Cardiac muscle cell (in vitro differentiated cells and primary cell): ENCODE measurements at regions not wholly inside any gene's neighbourhood (a gene's known extent, or its start where the extent isn't known, plus 50 kb on each side); places are given as distances from the start of the nearest gene placed in this dataset.
A peak's percentile ranks its signal among the peaks of the same experiment; 100 is the strongest.
"Not testable (repeated sequence)": the region's sequence is repeated elsewhere in the genome, so short reads cannot be mapped to it uniquely, and the experiment has no call there.

ENCODE experiments used
- DNase-seq, 2 donors: peaks; one replicate each; pipeline versions ENCODE4 v3.0.0 to v3.0.0-alpha.2; 2010 to 2017; ENCODE audit warnings: low read depth in 1 of 2, low spot score in 1 of 2
- H3K27ac ChIP-seq: fragments of 200-600 bp; sonication (generic); 2 replicates; pipeline ENCODE4 v1.5.1; 2016
- H3K27me3 ChIP-seq: fragments of 200-600 bp; sonication (generic); 2 replicates; pipeline ENCODE4 v1.6.0; 2016; ENCODE audit warnings: control low read depth
- H3K36me3 ChIP-seq: fragments of 200-600 bp; sonication (generic); 2 replicates; pipeline ENCODE4 v1.5.1; 2016; ENCODE audit warnings: control low read depth
- H3K4me1 ChIP-seq: fragments of 200-600 bp; sonication (generic); 2 replicates; pipeline ENCODE4 v1.8.1; 2017; ENCODE audit warnings: low read depth, mild to moderate bottlenecking, mixed run types
- H3K4me3 ChIP-seq: fragments of 200-600 bp; sonication (generic); 2 replicates; pipeline ENCODE4 v1.5.1; 2016; ENCODE audit warnings: mild to moderate bottlenecking
- H3K9me3 ChIP-seq: fragments of 200-600 bp; sonication (generic); 2 replicates; pipeline ENCODE4 v1.5.1; 2017; ENCODE audit warnings: low read depth, mild to moderate bottlenecking, control low read depth
- TF ChIP-seq, protein P1 (sequence below): IDR thresholded peaks from 2 replicates; pipeline ENCODE4 v1.5.1; 2012; ENCODE audit warnings: low read depth, mild to moderate bottlenecking, low read length

DNA sequence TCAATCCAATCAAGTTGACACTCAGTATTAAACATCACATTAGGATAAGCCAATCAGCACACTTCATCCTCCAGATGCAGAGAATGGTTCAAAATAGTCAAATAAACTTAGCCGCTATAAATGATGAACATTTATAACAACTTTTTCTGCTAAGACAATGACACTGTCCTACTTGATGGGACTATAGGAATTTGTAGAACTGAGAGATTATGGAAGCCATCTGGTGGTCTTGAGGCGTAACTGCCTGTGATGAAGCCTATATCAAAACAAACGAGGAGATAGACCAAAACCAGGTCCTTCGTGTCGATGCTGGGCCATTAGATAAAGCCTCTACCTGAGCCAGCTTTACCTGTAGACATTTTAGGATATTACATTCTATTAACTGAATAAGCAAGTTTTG is 631.1 kb downstream of the COL12A1 start:
- no peak overlapping the region for H3K4me3 ChIP-seq
- no peaks in the 10 kb centered on the region for H3K4me1 ChIP-seq
- TF ChIP-seq, protein P1, sequence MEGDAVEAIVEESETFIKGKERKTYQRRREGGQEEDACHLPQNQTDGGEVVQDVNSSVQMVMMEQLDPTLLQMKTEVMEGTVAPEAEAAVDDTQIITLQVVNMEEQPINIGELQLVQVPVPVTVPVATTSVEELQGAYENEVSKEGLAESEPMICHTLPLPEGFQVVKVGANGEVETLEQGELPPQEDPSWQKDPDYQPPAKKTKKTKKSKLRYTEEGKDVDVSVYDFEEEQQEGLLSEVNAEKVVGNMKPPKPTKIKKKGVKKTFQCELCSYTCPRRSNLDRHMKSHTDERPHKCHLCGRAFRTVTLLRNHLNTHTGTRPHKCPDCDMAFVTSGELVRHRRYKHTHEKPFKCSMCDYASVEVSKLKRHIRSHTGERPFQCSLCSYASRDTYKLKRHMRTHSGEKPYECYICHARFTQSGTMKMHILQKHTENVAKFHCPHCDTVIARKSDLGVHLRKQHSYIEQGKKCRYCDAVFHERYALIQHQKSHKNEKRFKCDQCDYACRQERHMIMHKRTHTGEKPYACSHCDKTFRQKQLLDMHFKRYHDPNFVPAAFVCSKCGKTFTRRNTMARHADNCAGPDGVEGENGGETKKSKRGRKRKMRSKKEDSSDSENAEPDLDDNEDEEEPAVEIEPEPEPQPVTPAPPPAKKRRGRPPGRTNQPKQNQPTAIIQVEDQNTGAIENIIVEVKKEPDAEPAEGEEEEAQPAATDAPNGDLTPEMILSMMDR: peak; percentile 74
- no peak overlapping the region for H3K27ac ChIP-seq
- no peaks in the 10 kb centered on the region for H3K9me3 ChIP-seq
- no peaks in the 10 kb centered on the region for H3K27me3 ChIP-seq
- no peaks in the 10 kb centered on the region for H3K36me3 ChIP-seq
- peak; percentile 25 to 61 for DNase-seq

DNA sequence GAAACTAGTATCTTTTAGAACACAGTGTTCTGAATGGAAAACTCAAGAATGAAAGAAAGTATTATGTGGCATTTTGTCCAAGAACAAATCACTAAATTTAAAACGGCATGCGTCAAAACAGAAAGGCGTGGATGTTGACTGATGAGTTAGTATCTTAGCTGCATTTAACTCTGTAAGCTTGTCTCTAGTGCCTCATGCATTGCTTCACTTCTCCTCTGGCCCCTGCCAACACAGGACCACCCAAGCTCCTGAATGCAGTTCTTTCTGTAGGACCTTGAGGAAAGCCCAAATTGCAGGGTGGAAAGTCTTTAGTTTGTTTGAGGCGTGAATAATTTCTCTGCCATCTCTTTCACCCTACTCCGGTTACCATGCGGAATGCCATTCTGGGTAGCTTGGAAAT is 632.2 kb downstream of the COL12A1 start:
- Histone ChIP-seq H3K4me1 (no peaks in the 10 kb centered on the region), H3K36me3 (no peaks in the 10 kb centered on the region), H3K27me3 (no peaks in the 10 kb centered on the region), H3K4me3 (no peak overlapping the region), H3K27ac (no peak overlapping the region), H3K9me3 (no peaks in the 10 kb centered on the region)
- TF ChIP-seq, protein P1: no peak
- DNase-seq: no peak

DNA sequence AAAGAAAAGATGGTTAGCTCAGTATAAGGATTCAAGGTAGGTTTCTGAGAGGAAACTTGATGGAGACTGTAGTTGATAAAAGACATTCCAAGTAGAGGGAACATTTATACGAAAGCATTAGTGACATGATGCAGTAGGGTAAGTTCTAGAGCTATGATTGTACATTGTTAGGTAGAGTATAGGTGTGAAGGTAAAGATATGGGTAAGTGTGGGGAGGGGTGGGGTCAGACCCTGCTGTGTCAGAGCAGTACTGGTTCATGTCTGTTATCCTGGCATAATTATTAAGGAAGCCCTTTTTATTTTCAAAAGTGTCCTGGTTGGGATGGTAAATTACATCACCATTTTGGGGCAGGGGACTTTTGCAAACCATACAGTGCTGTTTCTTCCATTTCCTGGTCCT is 635.8 kb downstream of the COL12A1 start:
- no peak for DNase-seq
- H3K9me3 ChIP-seq: no peaks in the 10 kb centered on the region
- TF ChIP-seq, protein P1: no peak
- H3K36me3 ChIP-seq: no peaks in the 10 kb centered on the region
- H3K27me3 ChIP-seq: no peaks in the 10 kb centered on the region
- no peak overlapping the region for H3K27ac ChIP-seq
- H3K4me3 ChIP-seq: no peak overlapping the region
- no peaks in the 10 kb centered on the region for H3K4me1 ChIP-seq

DNA sequence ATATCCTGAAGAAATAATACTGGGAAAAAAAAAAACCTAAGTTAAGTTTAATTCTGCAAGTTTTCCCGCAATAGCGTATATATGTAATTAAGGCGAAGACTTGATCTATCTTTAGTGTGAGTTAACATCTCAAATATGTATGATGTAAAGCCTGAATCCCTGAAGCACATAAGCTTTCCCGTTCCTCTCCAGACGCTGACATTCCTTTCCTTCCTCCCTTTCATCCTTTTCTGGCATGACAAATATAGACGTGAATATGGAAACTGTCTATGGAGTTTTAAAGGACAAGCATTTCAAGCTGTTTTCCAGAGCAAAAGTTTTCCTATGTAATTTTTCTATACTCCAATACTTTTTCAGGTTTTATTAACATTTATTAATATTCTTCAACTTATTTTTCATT is 637.0 kb downstream of the COL12A1 start:
- Histone ChIP-seq H3K27ac (no peak overlapping the region), H3K9me3 (no peaks in the 10 kb centered on the region), H3K36me3 (no peaks in the 10 kb centered on the region), H3K4me1 (no peaks in the 10 kb centered on the region), H3K27me3 (no peaks in the 10 kb centered on the region), H3K4me3 (no peak overlapping the region)
- DNase-seq: peak in 1 of 2 donors; percentile 72
- TF ChIP-seq, protein P1: no peak

DNA sequence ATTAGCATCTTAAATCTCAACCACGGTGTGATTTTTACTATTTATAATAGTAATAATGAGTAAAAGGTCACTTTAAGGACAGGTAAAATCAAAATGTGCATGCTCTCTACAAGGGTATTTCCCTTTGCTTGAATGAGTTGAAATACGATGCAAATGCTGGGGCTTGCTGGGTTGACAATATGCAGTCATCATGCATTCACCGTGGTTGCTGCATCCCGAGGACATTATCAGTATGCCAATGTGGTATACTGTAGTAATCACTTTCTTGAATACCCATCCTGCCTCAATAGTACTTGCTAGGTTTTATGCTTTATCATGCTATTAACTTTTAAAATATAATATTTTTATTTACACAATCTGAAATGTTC is 637.9 kb downstream of the COL12A1 start:
- H3K4me1 ChIP-seq, H3K4me3 ChIP-seq, H3K27ac ChIP-seq, H3K27me3 ChIP-seq, H3K36me3 ChIP-seq, DNase-seq, H3K9me3 ChIP-seq: not testable (repeated sequence)

DNA sequence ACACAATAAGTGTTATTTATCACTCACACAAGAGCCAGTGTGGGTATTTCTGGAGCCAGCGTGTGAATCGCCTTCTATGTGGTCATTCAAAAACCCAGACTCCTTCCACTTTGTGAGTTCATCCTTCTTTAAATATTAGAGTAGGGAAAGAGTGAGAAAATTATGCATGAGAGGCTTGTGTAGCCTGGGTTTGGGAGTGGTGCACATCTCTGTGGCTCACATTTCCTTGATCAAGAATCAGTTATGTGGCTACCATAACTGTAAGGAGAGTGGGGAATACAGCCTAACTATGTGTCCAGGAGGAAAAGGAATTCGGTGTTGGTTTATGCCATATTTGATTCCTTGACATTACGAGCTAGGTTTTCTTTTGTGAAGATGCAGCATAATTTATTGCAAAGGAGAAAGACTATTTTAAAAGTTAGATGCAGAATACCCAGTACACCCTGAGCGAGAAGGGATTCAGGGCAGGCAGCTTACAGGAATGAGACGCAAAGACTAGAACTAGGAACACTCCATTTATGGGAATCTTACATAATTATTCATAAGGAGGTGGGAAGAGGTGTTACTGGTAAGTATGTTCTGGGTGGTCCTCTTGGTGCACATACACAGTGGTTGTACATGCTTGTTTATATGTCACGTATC is 638.5 kb downstream of the COL12A1 start:
- DNase-seq: no peak
- TF ChIP-seq, protein P1: no peak
- Histone ChIP-seq H3K9me3 (no peaks in the 10 kb centered on the region), H3K27me3 (no peaks in the 10 kb centered on the region), H3K27ac (no peak overlapping the region), H3K36me3 (no peaks in the 10 kb centered on the region), H3K4me1 (no peaks in the 10 kb centered on the region), H3K4me3 (no peak overlapping the region)
